DND-41 (cell line): ENCODE measurements at regions not wholly inside any gene's neighbourhood (a gene's known extent, or its start where the extent isn't known, plus 50 kb on each side); places are given as distances from the start of the nearest gene placed in this dataset.

Experiments used
- CTCF ChIP-seq: IDR thresholded peaks from 2 replicates; pipeline ENCODE4 v1.5.1; 2012; ENCODE audit warnings: borderline replicate concordance, low read length, moderate library complexity, mild to moderate bottlenecking; ENCODE audit not compliant: poor library complexity, severe bottlenecking; ENCODE audit errors: extremely low read depth
- EZH2 ChIP-seq: IDR thresholded peaks from 3 replicates; pipeline ENCODE4 v1.6.1; 2012; ENCODE audit warnings: borderline replicate concordance, low read depth, mild to moderate bottlenecking, moderate library complexity, low read length, inconsistent platforms; ENCODE audit not compliant: severe bottlenecking

- no peak for TF ChIP-seq EZH2
- TF ChIP-seq CTCF, result no peak
Observed at GRCh38 chr3:150064971-150065370, 94.3 kb upstream of the PFN2 start.
